ENCODE measurements at regions not wholly inside any gene's neighbourhood (a gene's known extent, or its start where the extent isn't known, plus 50 kb on each side); places are given as distances from the start of the nearest gene placed in this dataset.
"Not testable (repeated sequence)": the region's sequence is repeated elsewhere in the genome, so short reads cannot be mapped to it uniquely, and the experiment has no call there.

DNA sequence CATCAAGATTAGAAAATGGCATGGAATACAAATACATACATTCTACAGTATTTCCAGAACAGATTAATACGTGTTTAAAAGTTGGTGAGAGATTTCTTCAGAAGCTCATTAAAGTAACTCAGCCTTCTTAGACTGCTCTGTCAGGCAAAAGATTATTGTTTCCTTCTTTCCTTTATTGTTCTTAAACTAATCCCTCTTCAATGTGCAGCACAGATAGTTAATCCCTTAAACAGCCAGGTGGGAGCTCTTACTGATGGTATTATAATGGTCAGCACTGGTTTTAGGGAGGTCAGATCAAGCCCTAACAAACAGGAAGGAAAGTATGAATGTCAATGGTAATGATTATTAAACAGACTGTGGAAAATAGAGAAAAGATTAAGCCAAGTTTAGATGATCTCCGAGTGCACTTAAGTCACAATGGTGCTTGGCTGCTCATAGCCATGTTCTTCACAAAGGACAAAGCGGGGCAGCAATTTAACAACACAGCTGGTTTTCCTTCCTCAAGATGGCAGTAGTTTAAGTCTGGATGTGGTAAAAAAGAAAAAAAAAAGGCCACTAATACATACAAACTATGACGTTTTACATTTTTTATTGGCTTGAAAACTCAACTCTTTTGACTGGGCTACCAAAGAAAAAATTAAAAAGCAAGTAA, 992.6 kb downstream of the PCDH9 start:
- DNase-seq (ENCODE audit: low spot score) = no peak

DNA sequence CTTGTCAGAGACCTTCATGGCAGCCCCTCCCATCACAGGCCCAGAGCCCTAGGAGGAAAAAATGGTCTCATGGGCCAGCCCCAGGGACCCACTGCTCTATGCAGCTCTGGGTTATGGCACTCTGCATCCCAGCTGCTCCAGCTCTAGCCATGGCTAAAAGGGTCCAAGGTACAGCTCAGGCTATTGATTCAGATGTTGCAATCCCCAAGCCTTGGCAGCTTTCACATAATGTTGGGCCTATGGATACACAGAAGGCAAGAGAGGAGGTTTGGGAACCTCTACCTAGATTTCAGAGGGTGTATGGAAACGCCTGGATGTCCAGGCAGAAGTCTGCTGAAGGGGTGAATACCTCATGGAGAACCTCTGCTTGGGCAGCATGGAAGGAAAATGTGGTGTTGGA, 996.0 kb downstream of the PCDH9 start:
- no peak for DNase-seq (ENCODE audit: low spot score)

DNA sequence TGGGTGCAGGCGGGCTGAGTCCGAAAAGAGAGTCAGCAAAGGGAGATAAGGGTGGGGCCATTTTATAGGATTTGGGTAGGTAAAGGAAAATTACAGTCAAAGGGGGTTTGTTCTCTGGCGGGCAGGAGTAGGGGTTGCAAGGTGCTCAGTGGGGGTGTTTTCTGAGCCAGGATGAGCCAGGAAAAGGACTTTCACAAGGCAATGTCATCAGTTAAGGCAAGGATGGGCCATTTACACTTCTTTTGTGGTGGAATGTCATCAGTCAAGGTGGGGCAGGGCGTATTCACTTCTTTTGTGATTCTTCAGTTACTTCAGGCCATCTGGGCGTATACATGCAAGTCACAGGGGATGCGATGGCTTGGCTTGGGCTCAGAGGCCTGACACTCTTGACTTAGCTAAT, 998.2 kb downstream of the PCDH9 start:
- DNase-seq (ENCODE audit: low spot score) = not testable (repeated sequence)

DNA sequence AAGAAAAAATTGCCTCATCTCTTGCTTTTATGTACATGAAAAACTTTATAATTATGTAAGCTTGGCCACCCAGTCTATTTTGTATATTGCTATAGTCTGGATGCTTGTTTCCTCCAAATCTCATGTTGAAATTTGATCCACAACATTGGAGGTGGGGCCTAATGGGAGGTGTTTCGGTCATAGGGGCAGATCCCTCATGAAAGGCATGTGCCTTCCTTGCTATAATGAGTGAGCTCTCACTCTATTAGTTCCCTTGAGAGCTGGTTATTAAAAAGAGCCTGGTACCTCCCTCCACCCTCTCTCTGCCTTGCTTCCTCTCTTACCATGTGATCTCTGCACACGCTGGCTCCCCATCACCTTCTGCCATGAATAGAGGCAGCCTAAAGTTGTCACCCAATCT, 1005.1 kb downstream of the PCDH9 start:
- DNase-seq (ENCODE audit: low spot score) = no peak

DNA sequence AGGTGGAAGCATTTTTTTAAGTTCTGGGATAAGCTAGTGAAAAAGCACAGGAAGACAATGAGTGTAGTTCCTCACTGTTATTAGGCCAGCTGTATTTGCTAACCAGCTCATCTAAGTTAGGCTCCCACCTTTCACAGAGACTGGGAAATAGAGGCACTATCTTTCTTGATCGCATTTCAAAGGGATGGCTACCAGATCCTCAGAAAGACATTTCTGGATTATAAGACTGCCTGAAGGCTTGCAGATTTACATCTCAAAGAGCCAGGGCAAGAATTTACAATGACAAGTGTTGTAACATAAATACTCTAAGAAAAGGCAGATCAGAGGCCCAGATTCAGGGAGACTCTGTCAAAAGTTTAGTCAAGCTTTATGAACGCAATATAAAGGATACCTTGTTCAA, 1005.5 kb downstream of the PCDH9 start:
- no peak for DNase-seq (ENCODE audit: low spot score)

DNA sequence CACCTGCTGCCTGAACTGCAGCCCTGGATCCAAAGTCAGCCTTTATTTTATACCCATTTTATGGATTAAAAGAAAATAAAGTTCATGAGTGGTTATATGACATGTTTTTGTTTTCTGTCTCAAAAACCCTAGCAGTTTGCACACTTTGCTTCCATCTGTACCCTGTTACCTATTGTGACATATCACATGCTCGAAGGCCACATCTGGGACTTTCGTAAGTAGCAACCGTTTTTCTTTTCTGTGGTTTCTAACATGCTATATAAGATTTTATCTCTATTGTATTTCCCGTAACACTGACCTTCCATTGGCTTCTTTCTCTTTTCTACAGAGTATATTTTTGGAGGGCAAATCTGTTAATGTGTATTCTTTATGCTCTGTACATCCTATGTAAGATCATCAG, 1007.2 kb downstream of the PCDH9 start:
- no peak for DNase-seq (ENCODE audit: low spot score)

DNA sequence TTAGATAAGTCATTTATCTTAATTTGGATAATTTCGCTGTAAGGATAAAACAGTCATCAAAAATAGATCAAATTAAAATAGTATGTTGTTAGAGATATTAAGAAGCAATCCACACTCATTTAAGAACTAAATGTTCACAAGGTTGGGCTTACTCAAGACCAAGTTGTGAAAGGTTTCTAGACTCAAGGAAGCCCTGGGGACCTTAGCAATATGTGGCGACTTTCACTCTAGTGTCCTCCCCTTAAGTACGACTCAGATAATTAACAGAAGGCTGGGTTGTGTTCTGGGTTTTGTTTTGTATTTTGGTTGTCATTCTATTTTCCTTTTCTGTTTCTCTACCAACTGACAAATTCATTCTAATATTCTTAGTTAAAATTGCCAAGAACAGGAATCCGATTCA, 1008.0 kb downstream of the PCDH9 start:
- no peak for DNase-seq (ENCODE audit: low spot score)

DNA sequence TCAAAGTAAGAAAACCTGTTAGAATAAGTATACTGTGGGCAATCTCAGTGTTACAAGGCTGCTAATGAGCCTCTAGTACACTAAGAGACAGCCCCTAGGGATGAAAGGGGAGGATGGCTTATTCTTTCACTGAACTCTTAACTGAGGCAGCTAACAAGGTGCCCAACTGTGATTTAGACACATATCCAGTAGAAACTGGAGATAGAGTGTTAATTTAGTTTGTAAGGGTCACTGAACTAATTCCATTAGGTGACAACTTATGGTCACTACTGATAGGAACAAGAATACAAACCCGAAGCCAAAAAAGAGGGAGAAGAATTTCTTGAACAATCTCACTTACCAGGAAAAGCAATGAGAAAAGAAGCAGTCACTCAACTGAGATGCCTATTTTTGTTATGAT, 1010.6 kb downstream of the PCDH9 start:
- no peak for DNase-seq (ENCODE audit: low spot score)

DNA sequence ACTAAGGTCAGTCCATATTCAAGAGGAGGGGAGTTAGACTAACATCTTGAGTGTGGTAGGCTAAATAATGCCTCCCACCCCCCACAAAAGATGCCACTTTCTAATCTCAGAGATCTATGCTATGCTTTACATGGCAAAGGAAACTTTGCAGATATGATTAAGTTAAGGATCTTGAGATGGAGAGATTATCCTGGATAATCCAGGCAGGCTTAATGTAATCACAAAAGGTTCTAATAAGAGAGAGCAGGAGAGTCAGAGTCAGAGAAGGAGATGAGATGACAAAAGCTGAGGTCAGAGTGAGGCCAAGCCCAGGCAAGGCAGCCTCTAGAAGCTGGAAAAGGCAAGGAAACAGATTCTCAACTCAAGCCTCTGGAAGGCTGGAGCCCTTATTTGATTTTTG, 1011.6 kb downstream of the PCDH9 start:
- DNase-seq (ENCODE audit: low spot score) = no peak

DNA sequence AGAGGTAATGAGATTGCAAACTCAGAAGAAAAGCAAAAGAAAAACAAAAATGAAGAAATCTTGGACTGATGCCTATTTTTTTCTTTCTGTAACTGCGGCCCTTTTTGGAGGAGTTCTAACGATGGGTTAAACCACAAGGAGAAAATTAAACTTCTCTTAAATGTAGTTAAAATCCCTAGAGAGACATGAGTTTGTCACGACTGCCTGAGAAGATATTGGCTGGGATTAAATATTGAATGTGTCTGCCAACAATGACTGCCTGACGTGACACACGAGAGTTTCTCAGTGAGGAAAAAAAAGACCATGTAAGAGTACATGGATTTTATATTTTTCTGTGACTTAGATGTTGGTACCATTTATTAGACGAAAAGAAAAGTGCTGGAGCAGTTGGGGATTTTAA, 1013.4 kb downstream of the PCDH9 start:
- DNase-seq (ENCODE audit: low spot score) = no peak

DNA sequence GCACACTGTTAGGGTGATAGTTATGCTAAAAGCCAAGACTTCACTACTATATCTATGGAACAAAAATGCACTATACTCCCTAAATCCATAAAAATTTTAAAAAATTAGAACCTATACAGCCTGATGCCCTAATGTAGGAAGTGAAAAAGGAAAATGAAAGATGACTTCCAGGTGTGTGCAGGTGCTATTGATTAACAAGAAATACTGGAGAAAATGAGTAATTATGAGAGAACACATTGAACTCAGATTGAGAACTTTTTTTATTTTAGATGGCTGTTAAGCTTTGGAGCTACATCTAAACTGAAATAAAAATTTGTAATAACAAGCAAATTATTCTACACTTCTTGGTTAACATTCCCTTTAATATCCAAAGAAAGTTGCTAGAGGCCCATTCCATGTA, 1015.7 kb downstream of the PCDH9 start:
- no peak for DNase-seq (ENCODE audit: low spot score)

DNA sequence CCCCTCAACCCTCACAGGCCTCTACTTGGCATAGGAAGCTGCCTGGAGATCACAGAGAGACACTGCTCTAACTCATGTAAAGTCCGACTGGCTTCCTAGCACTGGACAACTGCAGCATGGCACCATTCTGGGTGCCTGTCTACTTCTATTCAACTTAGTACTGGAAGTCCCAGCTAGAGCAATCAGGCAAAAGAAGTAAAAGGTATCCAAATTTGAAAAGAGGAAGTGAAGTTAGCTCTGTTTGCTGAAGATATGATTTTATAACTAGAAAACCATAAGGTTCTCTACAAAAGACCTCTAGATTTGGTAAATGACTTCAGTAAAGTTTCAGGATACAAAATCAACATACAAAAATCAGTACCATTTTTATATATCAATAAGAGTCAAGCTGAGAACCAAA, 1017.6 kb downstream of the PCDH9 start:
- DNase-seq (ENCODE audit: low spot score) = no peak

DNA sequence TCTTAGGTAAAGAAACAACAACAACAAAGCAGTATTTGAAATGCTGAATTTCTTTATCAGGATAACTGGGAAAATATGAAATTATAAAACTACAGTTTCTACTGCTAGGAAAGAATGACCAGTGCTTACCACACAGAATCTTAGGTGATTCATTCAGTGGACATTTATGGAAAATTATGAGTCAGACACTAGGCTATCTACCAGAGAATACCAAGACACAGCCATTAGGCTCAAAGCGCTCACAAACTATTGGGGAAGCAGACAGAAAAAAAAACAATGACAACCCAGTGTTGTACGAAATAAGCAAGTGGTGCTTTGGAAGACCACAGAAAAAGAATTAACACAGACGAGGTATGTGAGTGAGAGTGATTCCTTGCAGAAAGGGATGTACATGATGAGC, 1019.5 kb downstream of the PCDH9 start:
- no peak for DNase-seq (ENCODE audit: low spot score)

DNA sequence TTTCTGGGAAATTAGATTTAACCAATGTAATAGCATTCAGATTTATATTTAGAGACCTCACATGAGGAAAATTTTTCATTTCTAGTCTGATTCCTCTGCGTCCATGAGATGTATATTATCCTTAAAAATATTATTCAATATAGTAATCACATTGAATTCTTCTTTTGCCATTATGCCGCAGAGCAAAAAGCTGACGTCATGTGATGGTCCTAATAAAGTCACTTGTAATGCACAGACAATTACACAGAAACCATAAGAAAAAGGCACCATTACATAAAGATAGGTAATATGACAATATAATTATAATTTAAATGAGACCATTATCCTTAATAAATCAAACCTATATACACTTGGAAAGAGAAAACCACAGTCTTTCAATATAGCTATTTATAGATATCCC, 1021.5 kb downstream of the PCDH9 start:
- DNase-seq (ENCODE audit: low spot score) = no peak

DNA sequence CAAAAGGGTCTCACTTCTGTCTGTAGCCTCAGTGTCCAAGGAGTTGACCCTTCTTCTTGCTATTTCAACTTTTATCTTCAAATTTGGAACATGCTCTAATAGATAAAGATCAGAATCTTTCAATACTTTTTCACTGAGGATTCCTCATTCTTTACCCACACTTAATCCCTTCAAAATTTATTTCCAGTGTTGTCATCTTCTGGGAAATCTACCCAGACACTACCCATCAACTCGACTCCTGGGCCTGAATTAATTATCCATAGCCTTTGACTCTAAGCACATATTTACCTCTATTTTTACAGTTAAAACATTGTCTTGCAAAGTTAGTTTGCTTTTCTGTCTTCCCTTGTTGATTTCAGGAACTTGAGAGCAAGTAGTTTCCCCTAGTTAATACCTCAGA, 1022.5 kb downstream of the PCDH9 start:
- DNase-seq (ENCODE audit: low spot score) = no peak

DNA sequence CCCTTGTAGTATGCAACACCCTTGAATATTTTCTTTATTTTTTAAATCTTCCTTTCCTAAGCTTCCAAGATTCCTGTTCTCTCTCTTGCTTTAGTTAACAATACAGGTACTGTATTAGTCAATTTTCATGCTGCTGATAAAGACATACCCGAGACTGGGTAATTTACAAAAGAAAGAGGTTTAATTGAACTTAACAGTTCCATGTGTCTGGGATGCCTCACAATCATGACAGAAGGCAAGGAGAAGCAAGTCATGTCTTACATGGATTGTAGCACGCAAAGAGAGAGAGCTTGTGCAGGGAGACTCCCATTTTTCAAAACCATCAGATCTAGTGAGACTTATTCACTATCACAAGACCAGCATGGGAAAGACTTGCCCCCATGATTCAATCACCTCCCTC, 1024.3 kb downstream of the PCDH9 start:
- no peak for DNase-seq (ENCODE audit: low spot score)

DNA sequence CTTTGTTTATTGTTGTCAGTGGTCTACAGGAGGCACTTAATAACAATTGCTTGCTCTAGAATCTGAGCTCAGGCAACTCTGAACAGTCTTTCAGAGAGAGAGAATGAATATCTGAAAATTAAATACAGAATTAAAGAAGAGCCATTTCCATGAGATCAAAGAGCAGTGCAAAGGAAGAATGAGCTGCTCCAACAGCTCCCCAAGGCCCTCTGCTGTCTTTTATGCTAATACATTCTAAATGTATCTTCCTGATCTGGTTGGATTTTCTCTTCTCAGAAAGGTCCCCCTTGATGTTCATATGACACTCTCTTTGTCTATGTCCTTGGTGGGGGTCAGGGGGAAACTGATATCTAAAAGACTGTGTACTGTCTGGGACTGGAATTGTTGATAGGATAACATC, 1029.6 kb downstream of the PCDH9 start:
- no peak for DNase-seq (ENCODE audit: low spot score)

DNA sequence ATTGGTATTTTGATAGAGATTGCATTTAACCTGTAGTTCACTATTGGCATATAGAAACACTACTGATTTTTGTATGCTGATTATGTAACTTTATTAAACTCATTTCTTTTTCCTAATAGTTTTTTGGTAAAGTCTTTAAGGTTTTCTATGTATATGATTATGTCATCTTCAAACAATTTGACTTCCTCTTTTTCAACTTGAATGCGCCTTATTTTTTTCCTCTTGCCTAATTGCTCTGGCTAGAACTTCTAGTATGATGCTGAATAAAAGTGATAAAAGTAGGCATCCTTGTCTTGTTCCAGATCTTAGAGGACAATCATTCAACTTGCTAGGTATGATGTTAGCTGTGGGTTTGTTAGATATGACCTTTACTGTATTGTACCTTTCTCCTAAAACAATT, 1034.9 kb downstream of the PCDH9 start:
- no peak for DNase-seq (ENCODE audit: low spot score)

DNA sequence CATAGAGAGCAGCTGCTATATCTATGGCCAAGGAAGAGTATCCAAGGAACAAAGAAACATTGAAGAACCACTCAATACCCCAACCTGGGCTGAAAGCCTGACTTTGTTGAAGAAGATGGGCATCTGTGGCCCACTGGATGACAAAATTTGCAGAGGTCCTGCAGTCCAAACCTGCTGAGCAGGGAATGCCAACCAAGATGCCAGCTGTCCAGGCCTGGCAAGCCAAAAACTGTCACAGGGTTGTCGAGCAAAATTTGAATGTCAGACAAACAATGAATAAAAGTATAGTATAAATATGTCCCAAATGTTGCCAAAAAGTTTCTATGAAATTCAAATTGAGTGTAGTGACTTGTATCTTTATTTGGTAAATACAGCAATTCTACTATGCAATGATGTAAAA, 1040.2 kb downstream of the PCDH9 start:
- DNase-seq (ENCODE audit: low spot score) = no peak

DNA sequence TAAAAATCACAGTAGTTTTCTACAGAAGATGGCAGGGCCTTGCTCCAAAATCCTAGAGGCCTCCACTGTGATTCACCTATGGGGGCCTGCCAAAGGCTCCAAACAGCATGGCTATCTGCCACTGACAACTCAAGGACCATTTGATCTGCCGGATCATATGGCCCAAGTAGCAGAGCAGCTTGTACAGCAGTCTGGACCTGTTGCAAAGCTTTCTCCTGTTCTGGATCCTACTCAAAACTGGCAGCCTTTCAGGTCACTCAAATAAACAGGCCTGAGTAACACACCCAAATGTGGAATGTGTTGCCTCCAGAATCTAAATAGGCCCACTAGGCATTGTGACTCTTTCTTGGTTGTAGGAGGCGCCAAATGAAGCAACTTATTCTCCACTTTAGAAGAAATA, 1049.3 kb downstream of the PCDH9 start:
- DNase-seq (ENCODE audit: low spot score) = no peak

DNA sequence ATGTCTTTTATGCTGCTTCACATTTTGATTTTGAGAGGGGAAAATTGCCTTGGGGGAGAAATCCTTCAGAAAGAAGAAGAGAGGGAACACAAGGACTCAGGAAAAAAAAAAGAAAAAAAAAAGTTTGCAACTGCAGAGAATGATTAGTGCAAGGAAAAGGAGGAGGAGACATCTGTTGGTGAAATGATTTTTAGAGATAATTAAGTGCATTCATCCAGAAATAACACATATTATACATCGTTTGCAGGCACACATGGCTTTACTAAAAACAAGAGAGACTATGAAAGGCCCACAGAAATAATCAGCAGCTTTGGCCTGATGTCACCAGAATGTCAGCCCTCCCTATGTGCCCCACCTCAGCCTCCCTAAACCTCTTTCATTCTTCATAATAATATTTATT, 1058.2 kb downstream of the PCDH9 start:
- DNase-seq (ENCODE audit: low spot score) = no peak

DNA sequence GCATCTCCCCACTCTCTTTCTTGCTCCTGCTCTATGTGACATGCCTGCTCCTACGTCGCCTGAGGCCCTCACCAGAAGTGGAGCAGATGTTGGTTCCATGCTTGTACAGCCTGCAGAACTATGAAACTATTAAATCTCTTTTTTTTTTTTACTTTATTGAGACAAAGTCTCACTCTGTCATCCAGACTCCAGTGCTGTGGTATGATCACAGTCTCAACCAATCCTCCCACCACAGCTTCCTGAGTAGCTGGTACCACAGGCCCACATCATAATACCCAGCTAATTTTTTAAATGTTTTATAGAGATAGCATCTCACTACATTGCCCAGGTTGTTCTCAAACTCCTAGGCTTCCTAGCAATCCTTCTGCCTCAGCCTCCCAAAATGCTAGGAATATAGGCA, 1067.7 kb downstream of the PCDH9 start:
- DNase-seq (ENCODE audit: low spot score) = no peak

DNA sequence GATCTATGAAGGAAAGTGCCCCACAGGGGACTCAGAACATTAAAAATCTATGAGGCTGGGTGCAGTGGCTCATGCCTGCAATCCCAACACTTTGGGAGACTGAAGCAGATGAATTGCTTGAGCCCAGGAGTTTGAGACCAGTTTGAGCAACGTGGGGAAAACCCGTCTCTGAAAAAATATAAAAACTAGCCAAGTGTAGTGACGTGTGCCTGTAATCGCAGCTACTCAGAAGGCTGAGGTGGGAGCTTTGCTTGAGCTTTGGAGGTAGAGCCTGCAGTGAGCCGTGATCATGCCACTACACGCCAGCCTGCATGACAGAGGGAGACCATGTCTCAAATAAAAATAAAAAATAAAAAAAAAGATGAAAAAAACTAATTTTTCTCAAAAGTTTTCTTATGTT, 1070.6 kb downstream of the PCDH9 start:
- no peak for DNase-seq (ENCODE audit: low spot score)

DNA sequence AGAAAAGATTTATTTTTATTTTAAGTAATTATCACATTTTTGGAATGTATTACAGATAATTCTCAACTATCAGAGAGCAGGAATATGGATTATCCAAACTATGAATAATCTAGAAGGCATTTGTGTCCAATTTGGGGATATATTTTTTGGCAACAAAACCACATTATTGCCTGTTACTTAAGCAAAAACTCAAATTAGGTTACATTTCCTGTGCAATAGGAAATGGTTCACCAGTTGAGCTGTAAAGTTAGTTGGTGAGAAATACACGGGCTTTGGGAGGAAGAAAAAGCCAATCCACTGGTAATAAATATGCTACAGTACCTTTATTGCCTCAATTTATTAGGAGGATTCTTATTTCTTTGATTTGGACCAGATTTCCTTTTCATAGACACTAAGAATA, 1075.2 kb downstream of the PCDH9 start:
- DNase-seq (ENCODE audit: low spot score) = no peak

DNA sequence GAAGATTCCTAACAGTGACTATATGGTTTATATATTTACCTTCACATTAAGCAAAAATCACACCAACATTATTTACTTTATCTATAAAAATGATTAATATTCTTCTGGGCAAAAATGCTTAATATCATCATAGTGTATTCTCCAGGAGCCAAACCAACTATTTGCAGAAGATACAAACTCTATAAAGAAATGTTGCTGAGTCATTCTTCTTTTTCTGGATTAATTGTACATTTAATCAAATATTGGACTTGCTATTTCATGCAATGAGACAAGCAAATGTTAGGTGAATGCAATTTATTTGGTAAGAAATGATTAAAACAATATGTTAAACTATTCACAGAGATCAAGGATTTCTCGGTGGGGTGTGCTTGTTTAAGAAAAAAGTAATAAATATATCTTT, 1075.8 kb downstream of the PCDH9 start:
- DNase-seq (ENCODE audit: low spot score) = no peak
